H9 (cell line): ENCODE measurements at regions not wholly inside any gene's neighbourhood (a gene's known extent, or its start where the extent isn't known, plus 50 kb on each side); places are given as distances from the start of the nearest gene placed in this dataset.

Experiments used
- DNase-seq: peaks from one replicate; pipeline ENCODE4 v3.0.0-alpha.2; 2017
- H2AFZ ChIP-seq: one replicate; pipeline ENCODE4 v1.6.1; 2013; ENCODE audit warnings: mild to moderate bottlenecking, low read length, control low read depth, moderate library complexity
- H2AK5ac ChIP-seq: 2 replicates; pipeline ENCODE4 v1.6.1; 2013; ENCODE audit warnings: low read length, control low read depth, mixed read lengths; ENCODE audit not compliant: insufficient read length
- H2BK120ac ChIP-seq: one replicate; pipeline ENCODE4 v1.6.1; 2013; ENCODE audit warnings: low read depth, mild to moderate bottlenecking, low read length, control low read depth, inconsistent platforms; ENCODE audit not compliant: poor library complexity, severe bottlenecking
- H2BK12ac ChIP-seq: 2 replicates; pipeline ENCODE4 v1.6.1; 2013; ENCODE audit warnings: low read length, control low read depth, mixed read lengths, low read depth; ENCODE audit not compliant: insufficient read length
- H2BK15ac ChIP-seq: 2 replicates; pipeline ENCODE4 v1.6.1; 2013; ENCODE audit warnings: low read depth, low read length, control low read depth
- H2BK20ac ChIP-seq: one replicate; pipeline ENCODE4 v1.6.1; 2013; ENCODE audit warnings: low read depth, mild to moderate bottlenecking, low read length, control low read depth, inconsistent platforms; ENCODE audit not compliant: poor library complexity, severe bottlenecking
- H2BK5ac ChIP-seq: 2 replicates; pipeline ENCODE4 v1.6.1; 2013; ENCODE audit warnings: low read length, control low read depth, mixed read lengths; ENCODE audit not compliant: insufficient read length
- H3K14ac ChIP-seq: 2 replicates; pipeline ENCODE4 v1.6.1; 2013; ENCODE audit warnings: low read length, control low read depth; ENCODE audit not compliant: insufficient read depth
- H3K18ac ChIP-seq: 2 replicates; pipeline ENCODE4 v1.6.1; 2013; ENCODE audit warnings: low read depth, mild to moderate bottlenecking, mixed read lengths, low read length, control low read depth; ENCODE audit not compliant: insufficient read length
- H3K23ac ChIP-seq: 2 replicates; pipeline ENCODE4 v1.6.1; 2013; ENCODE audit warnings: low read length, control low read depth, mixed read lengths, low read depth; ENCODE audit not compliant: insufficient read length
- H3K23me2 ChIP-seq: 2 replicates; pipeline ENCODE4 v1.6.1; 2013; ENCODE audit warnings: low read depth, mild to moderate bottlenecking, mixed read lengths, low read length, control low read depth; ENCODE audit not compliant: insufficient read length, poor library complexity, severe bottlenecking
- H3K27ac ChIP-seq: 2 replicates; pipeline ENCODE4 v1.5.1; 2013; ENCODE audit warnings: low read length, control low read depth, mixed read lengths, low read depth; ENCODE audit not compliant: insufficient read length
- H3K27me3 ChIP-seq: 2 replicates; pipeline ENCODE4 v1.6.1; 2013; ENCODE audit warnings: low read length, control low read depth, inconsistent platforms; ENCODE audit not compliant: insufficient read depth
- H3K4ac ChIP-seq: 2 replicates; pipeline ENCODE4 v1.6.1; 2013; ENCODE audit warnings: low read depth, mild to moderate bottlenecking, control low read depth, inconsistent platforms, low read length, moderate library complexity
- H3K4me1 ChIP-seq: 2 replicates; pipeline ENCODE4 v1.6.1; 2013; ENCODE audit warnings: low read length, control low read depth, inconsistent platforms; ENCODE audit not compliant: insufficient read depth
- H3K4me2 ChIP-seq: 2 replicates; pipeline ENCODE4 v1.6.1; 2013; ENCODE audit warnings: low read length, control low read depth, mixed read lengths; ENCODE audit not compliant: insufficient read length, insufficient read depth
- H3K56ac ChIP-seq: 2 replicates; pipeline ENCODE4 v1.6.1; 2013; ENCODE audit warnings: low read depth, mild to moderate bottlenecking, mixed read lengths, low read length, control low read depth; ENCODE audit not compliant: insufficient read length
- H3K79me1 ChIP-seq: 2 replicates; pipeline ENCODE4 v1.6.1; 2013; ENCODE audit warnings: low read depth, mild to moderate bottlenecking, moderate library complexity, low read length, control low read depth, inconsistent platforms; ENCODE audit not compliant: insufficient read depth, poor library complexity, severe bottlenecking
- H3K79me2 ChIP-seq: 2 replicates; pipeline ENCODE4 v1.6.1; 2013; ENCODE audit warnings: low read length, control low read depth, inconsistent platforms; ENCODE audit not compliant: insufficient read depth
- H3K9ac ChIP-seq: 2 replicates; pipeline ENCODE4 v1.6.1; 2013; ENCODE audit warnings: low read length, control low read depth, mixed read lengths; ENCODE audit not compliant: insufficient read length; ENCODE audit errors: extremely low read depth
- H3K9me3 ChIP-seq: one replicate; pipeline ENCODE4 v1.6.1; 2013; ENCODE audit warnings: low read depth, low read length, inconsistent platforms; ENCODE audit not compliant: control insufficient read depth
- H3T11ph ChIP-seq: one replicate; pipeline ENCODE4 v1.6.1; 2013; ENCODE audit warnings: mild to moderate bottlenecking, low read length, control low read depth, inconsistent platforms
- H4K20me1 ChIP-seq: one replicate; pipeline ENCODE4 v1.6.1; 2013; ENCODE audit not compliant: control insufficient read depth, insufficient read length, insufficient read depth
- H4K5ac ChIP-seq: 2 replicates; pipeline ENCODE4 v1.6.1; 2013; ENCODE audit warnings: low read depth, mild to moderate bottlenecking, mixed read lengths, low read length, control low read depth; ENCODE audit not compliant: insufficient read length
- H4K8ac ChIP-seq: replicated peaks from 2 replicates; pipeline ENCODE4 v1.6.1; 2013; ENCODE audit warnings: low read length, control low read depth, mixed read lengths, low read depth; ENCODE audit not compliant: insufficient read length
- H4K91ac ChIP-seq: 2 replicates; pipeline ENCODE4 v1.6.1; 2013; ENCODE audit warnings: low read depth, mild to moderate bottlenecking, moderate library complexity, mixed read lengths, low read length, control low read depth; ENCODE audit not compliant: insufficient read length
- H3K27ac Mint-ChIP-seq, 3 experiments: 2 replicates in 2 of 3; 3 replicates in 1 of 3; pipeline ENCODE4 v1.8.0; 2020 to 2021; ENCODE audit warnings: mixed read lengths in 3 of 3, mild to moderate bottlenecking in 1 of 3, moderate library complexity in 1 of 3
- H3K27me3 Mint-ChIP-seq: 2 replicates; pipeline ENCODE4 v1.8.0; 2021; ENCODE audit warnings: low read depth, mild to moderate bottlenecking, moderate library complexity, mixed read lengths
- H3K36me3 Mint-ChIP-seq, 3 experiments: 2 replicates in 2 of 3; 3 replicates in 1 of 3; pipeline ENCODE4 v1.8.0; 2020 to 2021; ENCODE audit warnings: low read depth in 3 of 3, mixed read lengths in 3 of 3; ENCODE audit not compliant: insufficient read depth in 1 of 3
- H3K4me1 Mint-ChIP-seq, 2 experiments: 2 replicates each; pipeline ENCODE4 v1.8.0; 2020; ENCODE audit warnings: mixed read lengths in 2 of 2
- H3K4me3 Mint-ChIP-seq, 2 experiments: 2 replicates in 1 of 2; 3 replicates in 1 of 2; pipeline ENCODE4 v1.8.0; 2020 to 2021; ENCODE audit warnings: mild to moderate bottlenecking in 2 of 2, mixed read lengths in 2 of 2, moderate library complexity in 1 of 2
- H3K9me3 Mint-ChIP-seq, 2 experiments: 2 replicates in 1 of 2; 3 replicates in 1 of 2; pipeline ENCODE4 v1.8.0; 2020; ENCODE audit warnings: mild to moderate bottlenecking in 2 of 2, mixed read lengths in 2 of 2, moderate library complexity in 1 of 2
- WGBS: extraction: QIAGEN DNeasy Blood & Tissue Kit; methylation state at CpG from one replicate; pipeline ENCODE4 v1.1.7; 2013; ENCODE audit warnings: missing lambda C conversion rate, low lambda C conversion rate, mixed read lengths; ENCODE audit not compliant: insufficient read length; ENCODE audit errors: extremely low coverage; 5-methylcytosine and 5-hydroxymethylcytosine counted together
- TF ChIP-seq, protein P1 (sequence below): fragments of 200-600 bp; sonication (generic); conservative IDR thresholded peaks from 3 replicates; pipeline ENCODE4 v1.8.0; 2021; ENCODE audit warnings: antibody characterized with exemption, mild to moderate bottlenecking

GRCh38 chr5:164202338-164202737, 696.9 kb downstream of the MAT2B start:
- H3K4me1 ChIP-seq = no peaks in the 10 kb centered on the region
- no peak overlapping the region for H2BK5ac ChIP-seq
- no peaks in the 10 kb centered on the region for H3K79me2 ChIP-seq
- H4K8ac ChIP-seq = no peak overlapping the region
- no peak overlapping the region for H2BK20ac ChIP-seq
- no peaks in the 10 kb centered on the region for H3K23me2 ChIP-seq
- Mint-ChIP-seq H3K9me3 (no peaks in the 10 kb centered on the region), H3K36me3 (no peaks in the 10 kb centered on the region), H3K27ac (peak overlapping the region in 1 of 3 experiments; percentile 27; a peak in 1 of 7 replicates), H3K27me3 (no peaks in the 10 kb centered on the region), H3K4me3 (no peak overlapping the region), H3K4me1 (peaks cover 7 to 18% of the 10 kb centered on the region in 2 experiments)
- no peaks in the 10 kb centered on the region for H3K9me3 ChIP-seq
- no CpG with 5 or more reads among the region's 2 CpGs for WGBS
- H3K79me1 ChIP-seq = no peaks in the 10 kb centered on the region
- DNase-seq = no peak
- H3K9ac ChIP-seq = no peak overlapping the region
- H4K91ac ChIP-seq = no peak overlapping the region
- H4K5ac ChIP-seq = no peak overlapping the region
- no peak overlapping the region for H3K23ac ChIP-seq
- no peak overlapping the region for H3T11ph ChIP-seq
- H4K20me1 ChIP-seq = no peaks in the 10 kb centered on the region
- H3K56ac ChIP-seq = no peak overlapping the region
- TF ChIP-seq, protein P1, sequence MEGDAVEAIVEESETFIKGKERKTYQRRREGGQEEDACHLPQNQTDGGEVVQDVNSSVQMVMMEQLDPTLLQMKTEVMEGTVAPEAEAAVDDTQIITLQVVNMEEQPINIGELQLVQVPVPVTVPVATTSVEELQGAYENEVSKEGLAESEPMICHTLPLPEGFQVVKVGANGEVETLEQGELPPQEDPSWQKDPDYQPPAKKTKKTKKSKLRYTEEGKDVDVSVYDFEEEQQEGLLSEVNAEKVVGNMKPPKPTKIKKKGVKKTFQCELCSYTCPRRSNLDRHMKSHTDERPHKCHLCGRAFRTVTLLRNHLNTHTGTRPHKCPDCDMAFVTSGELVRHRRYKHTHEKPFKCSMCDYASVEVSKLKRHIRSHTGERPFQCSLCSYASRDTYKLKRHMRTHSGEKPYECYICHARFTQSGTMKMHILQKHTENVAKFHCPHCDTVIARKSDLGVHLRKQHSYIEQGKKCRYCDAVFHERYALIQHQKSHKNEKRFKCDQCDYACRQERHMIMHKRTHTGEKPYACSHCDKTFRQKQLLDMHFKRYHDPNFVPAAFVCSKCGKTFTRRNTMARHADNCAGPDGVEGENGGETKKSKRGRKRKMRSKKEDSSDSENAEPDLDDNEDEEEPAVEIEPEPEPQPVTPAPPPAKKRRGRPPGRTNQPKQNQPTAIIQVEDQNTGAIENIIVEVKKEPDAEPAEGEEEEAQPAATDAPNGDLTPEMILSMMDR = no peak
- H3K27ac ChIP-seq = no peak overlapping the region
- no peak overlapping the region for H3K4ac ChIP-seq
- H3K14ac ChIP-seq = no peak overlapping the region
- no peaks in the 10 kb centered on the region for H3K27me3 ChIP-seq
- H2AK5ac ChIP-seq = no peak overlapping the region
- no peak overlapping the region for H3K18ac ChIP-seq
- no peak overlapping the region for H2BK120ac ChIP-seq
- no peak overlapping the region for H2AFZ ChIP-seq
- H2BK15ac ChIP-seq = no peak overlapping the region
- H3K4me2 ChIP-seq = no peak overlapping the region
- H2BK12ac ChIP-seq = no peak overlapping the region
